OCI-LY3 (cell line): ENCODE measurements at regions not wholly inside any gene's neighbourhood (a gene's known extent, or its start where the extent isn't known, plus 50 kb on each side); places are given as distances from the start of the nearest gene placed in this dataset.

Experiments used
- CTCF ChIP-seq: fragments of 200-600, 300-600 bp; sonication (generic); IDR thresholded peaks from 2 replicates; pipeline ENCODE4 v1.5.1; 2014; ENCODE audit warnings: antibody characterized with exemption, low read length, low read depth
- EZH2phosphoT487 ChIP-seq: fragments of 200-600 bp; shearing (Covaris generic); IDR thresholded peaks from 2 replicates; pipeline ENCODE4 v1.6.1; 2018; ENCODE audit warnings: antibody characterized with exemption, mixed run types, low read depth

GRCh38 chr6:137733372-137733771, 133.7 kb upstream of the TNFAIP3 start:
- TF ChIP-seq CTCF (no peak), EZH2phosphoT487 (no peak)
